NCI-H1436 (cell line): ENCODE measurements at regions not wholly inside any gene's neighbourhood (a gene's known extent, or its start where the extent isn't known, plus 50 kb on each side); places are given as distances from the start of the nearest gene placed in this dataset.
"Not testable (repeated sequence)": the region's sequence is repeated elsewhere in the genome, so short reads cannot be mapped to it uniquely, and the experiment has no call there.

ENCODE experiments used
- DNase-seq: peaks from one replicate; lab custom pipeline; 2025; lab: John Stamatoyannopoulos, UW

DNA sequence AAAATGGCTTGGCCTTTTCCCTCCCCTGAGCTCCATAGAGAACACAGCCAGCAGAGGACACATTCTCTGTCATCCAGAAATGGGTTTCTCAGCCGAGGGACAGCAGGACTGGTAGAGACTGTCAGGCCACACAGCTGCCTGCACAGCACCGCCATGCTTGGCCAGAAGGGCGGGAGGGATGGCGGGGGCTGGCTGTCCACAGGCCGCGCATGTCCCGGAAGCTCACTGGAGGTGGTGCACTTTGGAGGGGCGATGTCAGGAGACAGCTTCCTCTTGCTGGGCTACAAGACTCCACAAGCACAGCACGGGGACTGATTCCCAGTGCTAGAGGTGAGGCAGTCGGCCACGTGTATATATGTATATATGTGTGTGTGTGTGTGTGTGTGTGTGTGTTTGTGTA lies 125.3 kb downstream of the GOLGA6L4 start:
- not testable (repeated sequence) for DNase-seq

DNA sequence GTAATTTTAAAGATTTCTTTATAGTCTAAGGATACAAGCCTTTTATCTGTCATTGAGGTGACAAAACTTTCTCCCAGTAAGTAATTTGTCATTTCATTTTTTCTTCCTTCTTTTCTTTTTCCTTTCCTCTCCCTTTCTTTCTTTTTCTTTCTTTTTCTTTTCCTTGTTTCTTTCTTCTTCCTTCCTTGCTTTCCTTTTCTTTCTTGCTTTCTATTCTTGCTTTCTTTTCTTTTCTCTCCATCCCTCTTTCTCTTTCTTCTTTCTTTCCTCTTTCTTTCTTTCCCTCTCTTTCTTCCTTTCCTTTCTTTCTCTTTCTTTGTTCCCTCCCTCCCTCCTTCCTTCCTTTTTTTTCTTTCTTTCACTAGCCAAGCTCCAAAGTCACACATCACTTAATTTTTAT lies 148.8 kb downstream of the GOLGA6L4 start:
- DNase-seq = not testable (repeated sequence)

DNA sequence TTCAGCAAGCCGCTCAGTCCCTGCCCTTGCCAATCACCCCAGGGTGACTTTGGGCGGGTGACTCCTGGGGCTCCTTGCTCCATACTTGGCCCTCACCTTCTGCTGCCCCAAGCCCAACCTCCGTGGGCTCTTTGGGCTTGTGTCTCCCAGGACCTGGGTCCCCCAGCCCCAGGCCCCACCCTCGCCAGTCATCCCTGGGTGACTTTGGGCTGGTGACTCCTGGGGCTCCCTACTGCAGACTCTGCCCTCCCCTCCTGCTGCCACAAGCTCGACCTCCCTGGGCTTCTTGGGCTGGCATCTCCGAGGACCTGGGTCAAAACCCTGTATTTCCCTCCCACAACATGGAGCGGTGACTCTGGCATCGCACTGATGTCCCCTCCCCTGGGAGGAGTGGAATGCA lies 151.5 kb downstream of the GOLGA6L4 start:
- no peak for DNase-seq

DNA sequence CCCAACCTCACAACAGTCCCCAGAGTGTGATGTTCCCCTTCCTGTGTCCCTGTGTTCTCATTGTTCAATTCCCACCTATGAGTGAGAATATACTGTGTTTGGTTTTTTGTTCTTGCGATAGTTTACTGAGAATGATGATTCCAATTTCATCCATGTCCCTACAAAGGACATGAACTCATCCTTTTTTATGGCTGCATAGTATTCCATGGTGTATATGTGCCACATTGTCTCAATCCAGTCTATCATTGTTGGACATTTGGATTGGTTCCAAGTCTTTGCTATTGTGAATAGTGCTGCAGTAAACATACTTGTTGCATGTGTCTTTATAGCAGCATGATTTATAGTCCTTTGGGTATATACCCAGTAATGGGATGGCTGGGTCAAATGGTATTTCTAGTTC lies 152.6 kb downstream of the GOLGA6L4 start:
- not testable (repeated sequence) for DNase-seq

DNA sequence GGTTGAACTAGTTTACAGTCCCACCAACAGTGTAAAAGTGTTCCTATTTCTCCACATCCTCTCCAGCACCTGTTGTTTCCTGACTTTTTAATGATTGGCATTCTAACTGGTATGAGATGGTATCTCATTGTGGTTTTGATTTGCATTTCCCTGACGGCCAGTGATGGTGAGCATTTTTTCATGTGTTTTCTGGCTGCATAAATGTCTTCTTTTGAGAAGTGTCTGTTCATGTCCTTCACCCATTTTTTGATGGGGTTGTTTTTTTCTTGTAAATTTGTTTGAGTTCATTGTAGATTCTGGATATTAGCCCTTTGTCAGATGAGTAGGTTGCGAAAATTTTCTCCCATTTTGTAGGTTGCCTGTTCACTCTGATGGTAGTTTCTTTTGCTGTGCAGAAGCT lies 153.1 kb downstream of the GOLGA6L4 start:
- DNase-seq = not testable (repeated sequence)

DNA sequence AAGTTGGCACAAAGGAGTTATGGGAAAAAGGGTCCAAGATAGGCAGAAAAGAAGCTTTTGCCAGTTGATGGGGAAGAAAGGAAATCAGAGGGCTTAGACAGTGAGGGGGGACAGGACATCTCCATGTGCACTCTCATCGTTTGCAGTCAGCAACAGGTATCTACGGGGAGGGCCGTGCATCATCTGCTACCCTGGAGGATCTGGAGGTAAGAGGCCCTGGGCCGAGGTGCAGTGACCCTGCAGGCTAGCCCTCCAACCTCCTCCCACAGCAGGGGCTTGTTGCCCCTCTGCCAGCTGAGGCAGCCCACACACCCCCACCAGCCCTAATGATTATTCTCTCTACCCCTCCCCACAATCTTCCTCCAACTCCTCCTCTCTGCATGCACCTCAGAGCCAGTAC lies 154.8 kb downstream of the GOLGA6L4 start:
- not testable (repeated sequence) for DNase-seq

DNA sequence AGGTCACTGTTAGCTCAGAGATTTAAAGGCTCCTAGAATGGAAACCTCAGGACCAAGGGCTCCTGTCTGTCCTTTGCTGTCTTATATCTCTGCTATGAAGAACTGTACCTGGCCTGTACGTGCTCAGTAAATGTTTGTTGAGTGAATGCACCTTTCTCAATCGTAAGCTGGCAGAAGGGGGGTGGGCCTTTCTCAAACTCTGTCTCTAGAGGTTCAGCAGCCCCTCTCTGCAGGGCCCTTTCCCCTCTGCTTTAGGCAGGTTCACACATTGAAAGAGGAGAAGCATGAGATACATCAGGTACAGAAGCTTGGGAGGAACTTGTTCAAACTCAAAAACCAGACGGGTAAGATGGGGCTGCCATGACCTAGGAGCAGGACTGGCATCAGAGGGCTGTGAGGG lies 155.6 kb downstream of the GOLGA6L4 start:
- no peak for DNase-seq

DNA sequence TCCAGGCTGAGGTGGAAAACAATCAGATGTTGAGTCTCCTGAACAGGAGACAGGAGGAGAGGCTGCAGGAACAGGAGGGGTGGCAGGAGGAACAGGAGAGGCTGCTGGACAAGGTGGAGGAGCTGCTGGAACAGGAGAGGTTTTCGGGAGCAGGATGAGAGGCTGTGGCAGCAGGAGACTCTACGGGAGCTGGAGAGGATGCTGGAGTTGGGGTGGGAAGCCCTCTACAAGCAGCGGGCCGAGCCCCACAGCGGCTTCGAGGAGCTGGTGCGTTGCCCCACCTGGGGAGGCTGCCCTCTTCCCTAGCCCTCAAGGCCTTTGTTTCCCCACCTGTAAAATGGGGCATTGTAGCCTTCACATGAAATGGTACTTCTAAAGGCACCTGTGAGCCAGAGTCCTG lies 156.4 kb downstream of the GOLGA6L4 start:
- DNase-seq = not testable (repeated sequence)

DNA sequence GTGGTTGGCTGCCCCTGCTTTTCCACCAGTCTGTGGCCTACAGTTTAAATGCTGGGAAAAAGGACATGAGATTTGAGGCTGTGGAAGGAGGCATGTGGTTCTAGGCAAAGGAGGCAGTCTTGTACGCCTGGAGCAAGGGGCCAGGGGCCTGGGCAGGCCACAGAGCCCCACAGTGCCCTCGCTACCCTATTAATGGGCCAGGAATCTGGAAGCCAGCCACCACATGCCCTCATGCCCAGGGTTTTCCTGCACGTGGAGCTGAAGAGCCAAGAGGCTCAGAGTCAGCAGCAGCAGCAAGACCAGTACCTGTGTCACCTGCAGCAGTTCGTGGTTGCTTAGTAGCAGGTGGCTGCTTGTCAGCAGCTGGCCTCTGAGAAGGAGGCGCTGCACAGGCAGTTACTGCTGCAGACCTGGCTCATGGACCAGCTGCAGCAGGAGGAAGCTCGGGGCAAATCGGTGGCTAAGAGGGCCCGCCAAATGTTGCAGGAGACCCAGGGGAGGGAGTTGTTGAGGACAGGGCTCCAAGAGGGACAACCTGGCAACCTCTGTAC lies 157.9 kb downstream of the GOLGA6L4 start:
- DNase-seq = peak; percentile 64

DNA sequence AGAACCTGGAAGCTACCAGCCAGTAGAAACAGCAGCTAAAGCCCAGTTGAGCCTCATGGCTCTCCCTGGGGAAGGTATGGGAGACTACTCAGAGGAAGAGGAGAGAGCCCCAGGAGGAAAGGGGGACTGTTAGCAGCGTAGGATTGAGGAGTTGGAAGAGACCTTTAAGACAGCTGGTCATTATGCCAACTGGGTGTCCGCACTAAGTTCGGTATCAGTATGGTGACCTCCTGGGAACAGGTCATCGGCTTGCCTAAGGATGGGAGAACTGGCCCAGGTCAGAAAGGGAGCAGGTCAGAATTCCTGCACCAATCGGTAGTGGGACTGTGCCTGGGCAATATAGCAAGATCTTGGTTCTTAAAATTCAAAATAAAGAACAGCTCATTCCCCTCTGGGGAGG lies 158.4 kb downstream of the GOLGA6L4 start:
- not testable (repeated sequence) for DNase-seq

DNA sequence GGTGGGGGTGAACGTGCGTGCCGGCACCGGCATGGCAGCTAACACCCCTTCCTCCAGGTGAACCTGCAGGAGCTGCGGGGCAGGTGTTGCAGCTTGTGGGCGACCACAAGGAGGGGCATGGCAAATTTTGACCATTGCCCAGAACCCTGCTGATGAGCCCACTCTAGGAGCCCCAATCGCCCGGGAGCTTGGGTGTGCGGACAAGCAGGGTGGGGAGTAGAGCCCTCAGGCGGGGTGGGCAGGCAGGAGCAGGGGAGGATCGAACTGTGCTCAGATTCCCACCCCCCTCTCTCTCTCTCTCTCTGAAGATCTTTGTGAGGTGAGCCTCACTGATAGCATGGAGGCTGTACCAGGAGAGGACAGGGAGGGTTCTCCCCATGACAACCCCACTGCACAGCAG lies 159.8 kb downstream of the GOLGA6L4 start:
- DNase-seq = not testable (repeated sequence)

DNA sequence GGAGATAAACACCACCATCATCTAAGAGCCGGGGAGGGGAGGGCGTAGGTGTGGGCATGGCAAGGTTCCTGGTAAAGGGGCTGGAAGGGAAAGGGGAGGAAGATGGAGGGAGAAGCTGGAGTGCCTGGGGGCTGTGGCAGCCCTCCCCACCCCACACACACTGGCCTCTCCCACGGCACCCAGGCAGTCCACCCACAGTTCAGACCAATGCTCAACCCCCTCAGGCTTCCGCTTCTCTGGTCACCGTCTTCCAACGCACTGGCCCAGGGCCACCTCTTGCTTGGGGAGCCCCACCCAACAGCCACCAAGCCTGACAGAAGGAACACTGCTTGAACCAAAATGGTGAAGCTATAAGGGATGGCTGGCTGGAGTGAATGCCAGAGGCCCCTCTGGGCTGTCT lies 160.3 kb downstream of the GOLGA6L4 start:
- not testable (repeated sequence) for DNase-seq

DNA sequence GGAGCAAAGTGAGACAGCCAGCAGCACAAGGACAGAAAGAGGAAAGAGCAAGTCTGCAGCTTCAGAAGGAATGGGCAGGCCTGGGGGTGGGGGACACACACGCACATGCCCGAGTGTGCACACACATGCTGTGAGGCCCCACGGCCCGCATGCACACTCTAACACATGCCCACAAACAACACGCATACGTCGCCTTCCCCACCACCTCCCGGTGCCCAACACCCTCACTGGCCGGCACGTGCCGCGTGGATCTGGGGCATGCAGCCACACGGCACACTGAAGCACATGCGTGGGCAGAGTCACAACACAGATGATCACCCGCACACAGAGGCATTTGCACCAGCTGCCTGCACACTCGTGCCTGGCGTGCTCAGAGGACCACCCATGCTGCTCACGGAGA lies 161.5 kb downstream of the GOLGA6L4 start:
- not testable (repeated sequence) for DNase-seq

DNA sequence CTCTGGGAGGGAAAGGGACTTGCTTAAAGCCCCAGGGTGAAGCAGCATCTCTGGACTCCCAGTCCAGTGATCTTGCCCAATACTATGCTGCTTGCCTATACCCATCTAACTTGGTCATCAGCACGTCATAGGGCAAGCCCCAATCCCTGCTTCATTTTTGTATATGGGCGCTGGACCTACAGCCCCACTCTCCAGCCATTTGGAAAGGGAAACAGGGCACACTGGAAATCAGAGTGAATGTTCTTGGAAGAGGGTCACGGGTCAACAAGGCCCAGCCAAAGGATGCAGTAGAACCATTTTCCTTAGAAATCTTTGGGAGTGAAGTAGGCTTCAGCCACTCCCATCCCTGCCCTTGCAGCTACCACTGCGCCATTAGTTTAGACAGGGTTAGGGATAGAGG lies 162.5 kb downstream of the GOLGA6L4 start:
- DNase-seq = not testable (repeated sequence)

DNA sequence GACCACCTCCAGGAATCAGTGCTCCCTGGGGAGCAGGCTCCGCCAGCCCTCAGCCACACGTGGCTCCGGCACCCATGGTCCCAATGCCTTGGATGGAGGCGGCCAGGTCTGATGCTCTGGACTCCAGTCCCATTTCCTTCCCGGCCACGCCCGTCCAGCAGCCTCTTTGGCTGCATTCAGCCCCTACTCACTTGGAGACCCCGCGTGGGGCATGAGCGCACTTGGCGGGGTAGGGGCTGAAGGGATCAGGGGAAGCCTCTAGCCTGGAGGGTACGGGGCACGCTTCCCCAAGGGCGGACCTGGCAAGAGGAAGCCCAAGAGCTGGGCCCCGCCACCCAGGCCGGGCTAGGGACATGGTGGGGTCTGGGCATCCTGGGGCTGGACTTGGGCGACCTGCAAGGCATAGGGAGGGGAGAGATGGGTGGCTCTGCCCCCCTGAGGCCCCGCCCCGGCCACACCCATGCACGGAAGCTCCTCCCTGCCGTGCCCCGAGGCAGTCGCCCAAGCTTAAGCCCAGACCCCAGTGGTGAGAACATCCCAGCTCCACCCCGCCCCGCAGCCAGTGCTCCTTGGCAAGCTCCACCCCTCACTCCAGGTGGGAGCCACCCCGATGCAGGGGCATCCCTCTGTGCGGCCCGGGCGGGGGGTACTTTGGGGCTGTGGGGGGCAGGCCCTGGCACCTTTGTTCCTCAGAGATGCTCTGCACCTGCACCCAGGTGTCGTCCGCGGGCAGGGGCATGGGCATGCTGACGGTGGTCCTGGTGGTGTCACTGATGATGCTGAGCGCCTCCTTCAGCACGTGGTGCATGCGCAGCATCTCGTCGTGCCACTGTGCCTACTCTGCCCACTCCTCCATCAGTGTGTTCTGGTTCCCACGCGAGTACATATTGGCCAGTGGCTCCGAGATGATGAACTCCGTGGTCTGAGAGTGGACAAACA lies 163.5 kb downstream of the GOLGA6L4 start:
- DNase-seq = no peak

DNA sequence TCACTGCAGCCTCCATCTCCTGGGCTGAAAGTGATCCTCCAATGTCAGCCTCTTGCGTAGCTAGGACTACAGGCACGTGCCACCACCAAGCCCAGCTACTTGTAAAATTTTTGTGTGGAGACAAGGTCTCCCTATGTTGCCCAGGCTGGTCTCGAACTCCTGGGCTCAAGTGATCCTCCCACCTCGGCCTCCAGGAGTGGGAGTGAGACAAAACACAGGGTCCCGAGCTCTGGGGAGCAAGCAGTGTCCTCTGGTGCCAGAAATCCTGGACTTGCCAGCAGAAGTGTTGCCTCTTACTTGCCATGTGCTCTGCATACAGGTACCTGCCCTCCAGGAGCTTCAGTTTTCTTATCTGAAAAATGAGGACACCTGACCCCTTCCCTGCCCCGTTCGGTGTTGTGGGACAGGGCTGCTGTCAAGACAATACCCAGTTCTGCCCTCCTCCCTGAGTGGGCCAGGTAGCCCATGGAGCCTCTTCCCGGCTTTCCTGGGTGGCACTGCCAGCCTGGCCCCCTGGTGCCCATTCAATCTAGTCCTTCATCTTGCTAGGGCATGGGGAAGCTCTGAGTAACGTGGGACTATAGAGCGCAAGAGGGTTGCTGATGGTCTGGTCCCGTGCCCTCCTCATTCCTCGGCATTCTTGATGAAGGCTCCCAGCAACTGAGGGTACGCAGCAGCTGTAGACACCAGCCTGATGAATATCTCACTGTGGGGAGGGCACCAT lies 164.6 kb downstream of the GOLGA6L4 start:
- no peak for DNase-seq

DNA sequence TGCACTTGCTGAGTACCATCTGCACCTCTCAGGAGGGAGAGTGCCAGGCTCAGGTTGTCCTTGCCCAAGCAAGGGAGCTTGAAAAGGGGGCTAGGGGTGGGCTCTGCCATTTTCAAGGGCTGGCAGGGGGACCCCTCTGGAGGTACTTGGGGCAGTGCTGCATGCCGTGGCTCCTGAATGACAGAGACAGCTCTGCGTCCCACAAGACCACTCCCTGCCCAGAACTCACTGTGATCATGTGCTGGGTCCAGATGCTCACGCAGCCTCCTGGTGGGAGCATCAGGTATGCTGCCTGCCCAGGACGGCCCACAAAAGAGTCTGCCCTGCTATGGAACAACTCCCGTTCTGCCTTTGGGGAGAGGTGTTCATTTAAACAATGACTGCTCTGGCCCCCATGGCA lies 165.2 kb downstream of the GOLGA6L4 start:
- no peak for DNase-seq

DNA sequence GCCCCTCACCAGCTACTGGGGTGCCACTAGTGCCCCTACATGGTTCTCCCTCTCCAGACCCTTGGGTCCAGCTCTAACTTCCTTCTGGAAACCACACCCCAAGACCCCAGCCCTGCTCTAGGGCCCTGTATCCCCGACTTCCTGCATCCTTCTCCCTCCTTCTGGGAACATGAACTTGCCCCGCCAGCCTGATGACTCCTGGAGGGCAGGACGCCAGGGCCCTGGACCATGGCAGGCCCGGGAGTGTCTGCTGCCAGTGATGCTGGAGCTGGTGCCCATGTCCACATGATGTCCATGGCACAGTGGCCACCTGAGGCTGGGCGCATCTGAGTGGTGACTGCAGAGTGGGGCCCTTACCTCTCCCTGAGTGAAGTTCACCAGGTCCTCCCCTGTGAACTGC lies 165.9 kb downstream of the GOLGA6L4 start:
- DNase-seq = not testable (repeated sequence)

DNA sequence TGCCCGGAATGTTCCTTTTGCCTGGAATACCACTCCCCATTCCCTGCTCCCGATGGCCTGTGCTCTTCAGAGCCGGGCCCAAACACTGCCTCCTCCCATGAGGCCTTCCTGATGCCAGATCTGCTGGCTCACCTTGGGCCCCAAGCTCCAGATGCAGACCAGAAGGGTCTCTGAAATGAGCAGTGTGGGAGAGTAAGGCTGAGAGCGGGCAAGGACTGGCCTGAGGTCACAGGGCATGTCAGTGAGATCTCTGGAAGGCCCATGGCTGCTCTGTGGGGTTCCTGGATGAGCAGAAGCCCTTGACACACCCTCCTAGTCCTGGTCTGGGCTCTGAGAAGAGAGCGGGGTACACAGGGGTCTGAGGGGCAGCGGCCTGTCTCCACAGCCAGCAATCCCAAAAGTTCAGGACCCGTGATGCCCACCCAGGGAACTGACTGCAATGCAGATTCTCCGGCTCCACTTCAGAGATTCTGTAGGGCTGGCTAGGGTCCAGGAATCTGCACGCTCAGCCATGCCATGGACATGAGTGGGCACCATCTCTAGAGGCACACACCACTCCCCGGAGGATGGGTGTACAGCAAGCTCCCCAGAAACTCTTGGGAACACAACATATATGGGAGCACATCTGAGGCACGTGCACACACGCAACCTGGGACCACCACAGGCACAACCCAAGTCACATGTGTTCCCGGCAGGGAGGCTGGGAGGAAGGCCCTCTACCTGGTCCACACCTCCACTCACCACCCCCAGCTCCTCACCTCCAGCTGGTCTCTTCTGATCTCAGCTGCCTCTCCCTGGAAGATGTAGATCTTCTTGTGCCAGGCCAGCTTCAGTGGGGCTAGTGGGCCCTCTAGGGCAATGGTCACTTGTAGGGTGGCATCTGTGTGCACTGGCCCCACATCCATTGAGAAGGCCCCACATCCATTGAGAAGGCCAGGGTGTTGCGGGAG lies 166.6 kb downstream of the GOLGA6L4 start:
- not testable (repeated sequence) for DNase-seq

DNA sequence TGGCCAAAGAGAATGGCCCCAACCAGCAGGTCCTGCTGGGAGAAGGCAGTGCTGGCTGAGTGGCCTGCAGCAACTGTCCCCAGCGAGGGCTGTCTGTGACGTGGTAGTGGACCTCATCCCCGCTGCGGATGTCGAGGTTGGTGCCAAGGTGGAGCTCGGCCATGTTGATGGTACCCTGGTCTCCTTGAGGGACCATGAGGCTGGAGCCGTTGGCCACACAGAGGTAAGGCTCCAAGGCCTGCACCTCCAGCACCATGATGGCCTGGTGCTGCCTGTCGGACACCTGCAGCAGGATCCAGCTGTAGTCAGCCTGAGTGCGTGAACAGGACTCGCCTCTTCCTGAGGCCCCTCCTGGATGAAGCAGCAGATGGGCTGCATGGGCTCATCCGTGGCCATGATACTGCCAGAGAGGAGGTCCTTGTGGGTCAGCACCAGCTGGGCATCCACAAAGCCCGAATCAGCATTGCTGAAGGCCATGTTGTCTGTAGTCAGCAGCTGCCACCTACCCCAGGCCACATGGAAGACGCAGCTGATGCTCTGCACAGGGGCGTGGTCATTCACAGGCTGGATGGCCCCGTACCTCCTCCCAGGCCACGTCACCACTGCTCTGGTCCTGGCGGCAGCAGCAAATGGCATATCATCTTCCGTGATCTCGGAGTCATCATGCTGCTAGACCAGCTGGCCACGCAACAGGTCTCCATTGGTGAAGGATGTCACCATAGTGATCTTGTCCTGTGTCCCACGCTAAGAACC lies 167.5 kb downstream of the GOLGA6L4 start:
- no peak for DNase-seq

DNA sequence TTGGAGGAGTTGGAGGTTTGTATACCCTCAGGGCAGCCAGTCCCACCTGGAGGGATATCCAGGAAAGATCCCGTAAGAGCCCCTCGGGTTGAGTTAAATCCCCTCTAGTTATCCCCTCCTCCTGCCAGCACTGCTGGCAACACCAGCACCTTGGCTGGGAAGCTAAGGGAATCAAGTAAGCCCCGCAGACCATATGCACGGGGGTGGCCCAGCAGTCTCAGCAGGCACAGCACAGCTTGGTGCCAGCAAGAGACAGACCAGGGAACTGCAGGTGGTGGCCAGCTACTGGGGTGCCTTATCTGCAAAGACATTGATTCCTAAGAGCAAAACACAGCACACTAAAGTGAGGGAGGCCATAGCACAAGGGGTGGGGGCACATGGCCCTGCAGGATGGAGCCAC lies 173.8 kb downstream of the GOLGA6L4 start:
- DNase-seq = not testable (repeated sequence)
